Testis (tissue), 2 donors: ENCODE measurements at regions not wholly inside any gene's neighbourhood (a gene's known extent, or its start where the extent isn't known, plus 50 kb on each side); places are given as distances from the start of the nearest gene placed in this dataset.

Experiments
- DNase-seq: peaks from one replicate; pipeline ENCODE4 v3.0.0-alpha.2; 2019
- H3K27ac ChIP-seq, 2 donors: fragments of 200-600 bp; sonication (generic); one replicate each; pipeline ENCODE4 v1.5.1; 2019
- H3K27me3 ChIP-seq: fragments of 200-600 bp; sonication (generic); one replicate; pipeline ENCODE4 v1.5.1; 2019
- H3K36me3 ChIP-seq: fragments of 200-600 bp; sonication (generic); one replicate; pipeline ENCODE4 v1.5.1; 2017; ENCODE audit warnings: low read depth; ENCODE audit errors: missing control alignments
- H3K4me1 ChIP-seq: fragments of 200-600 bp; sonication (generic); one replicate; pipeline ENCODE4 v1.5.1; 2019
- H3K4me3 ChIP-seq, 2 donors: fragments of 200-600 bp; sonication (generic); one replicate each; pipeline ENCODE4 v1.5.1; 2017 to 2019
- H3K9me3 ChIP-seq: fragments of 200-600 bp; sonication (generic); one replicate; pipeline ENCODE4 v1.5.1; 2017
- POLR2A ChIP-seq: fragments of 450-650 bp; IDR thresholded peaks from one replicate; pipeline ENCODE4 v1.6.1; 2017; ENCODE audit warnings: antibody characterized with exemption, mild to moderate bottlenecking, moderate library complexity
- WGBS, 2 donors: methylation state at CpG; one replicate each; pipeline ENCODE4 v1.1.5; 2018; 5-methylcytosine and 5-hydroxymethylcytosine counted together
- intact Hi-C: fragments of 100-400 bp; cut with DNase I; formaldehyde crosslinking; loops from one replicate; pipeline ENCODE4 v1.15.1; 2023; ENCODE audit warnings: low total_unique reads
- TF ChIP-seq, protein P1 (sequence below), 3 experiments: fragments of 450-650 bp in 2 of 3; fragments of 200-600 bp in 1 of 3; sonication (generic) in 1 of 3; IDR thresholded peaks; one replicate each; pipeline ENCODE4 v1.5.1; 2016 to 2019; ENCODE audit warnings: antibody characterized with exemption in 3 of 3, mild to moderate bottlenecking in 2 of 3, moderate library complexity in 1 of 3

DNA sequence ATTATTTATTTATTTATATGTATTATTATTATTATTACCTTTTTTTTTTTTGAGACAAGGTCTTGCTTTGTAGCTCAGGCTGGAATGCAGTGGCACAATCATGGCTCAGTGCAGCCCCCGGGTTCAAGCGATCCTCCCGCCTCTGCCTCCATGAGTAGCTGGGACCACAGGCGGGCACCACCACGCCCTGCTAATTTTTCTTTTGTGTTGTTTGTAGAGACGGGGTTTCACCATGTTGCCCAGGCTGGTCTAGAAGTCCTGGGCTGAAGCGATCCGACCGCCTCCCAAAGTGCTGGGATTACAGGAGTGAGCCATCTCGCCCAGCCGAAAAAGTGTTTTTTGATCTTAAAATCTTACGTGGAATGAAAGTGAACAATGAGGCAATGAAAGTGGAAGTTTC, 79.4 kb upstream of the C1GALT1 start:
- no peaks in the 10 kb centered on the region for H3K9me3 ChIP-seq
- H3K4me3 ChIP-seq: no peak overlapping the region
- intact Hi-C loops: no loop called here
- H3K27me3 ChIP-seq: no peaks in the 10 kb centered on the region
- H3K4me1 ChIP-seq: peaks cover 6% of the 10 kb centered on the region
- no peak overlapping the region for H3K27ac ChIP-seq
- no peaks in the 10 kb centered on the region for H3K36me3 ChIP-seq
- WGBS, 2 donors: 49 to 64% methylated on average over 12 of the region's 12 CpGs
- TF ChIP-seq, protein P1, sequence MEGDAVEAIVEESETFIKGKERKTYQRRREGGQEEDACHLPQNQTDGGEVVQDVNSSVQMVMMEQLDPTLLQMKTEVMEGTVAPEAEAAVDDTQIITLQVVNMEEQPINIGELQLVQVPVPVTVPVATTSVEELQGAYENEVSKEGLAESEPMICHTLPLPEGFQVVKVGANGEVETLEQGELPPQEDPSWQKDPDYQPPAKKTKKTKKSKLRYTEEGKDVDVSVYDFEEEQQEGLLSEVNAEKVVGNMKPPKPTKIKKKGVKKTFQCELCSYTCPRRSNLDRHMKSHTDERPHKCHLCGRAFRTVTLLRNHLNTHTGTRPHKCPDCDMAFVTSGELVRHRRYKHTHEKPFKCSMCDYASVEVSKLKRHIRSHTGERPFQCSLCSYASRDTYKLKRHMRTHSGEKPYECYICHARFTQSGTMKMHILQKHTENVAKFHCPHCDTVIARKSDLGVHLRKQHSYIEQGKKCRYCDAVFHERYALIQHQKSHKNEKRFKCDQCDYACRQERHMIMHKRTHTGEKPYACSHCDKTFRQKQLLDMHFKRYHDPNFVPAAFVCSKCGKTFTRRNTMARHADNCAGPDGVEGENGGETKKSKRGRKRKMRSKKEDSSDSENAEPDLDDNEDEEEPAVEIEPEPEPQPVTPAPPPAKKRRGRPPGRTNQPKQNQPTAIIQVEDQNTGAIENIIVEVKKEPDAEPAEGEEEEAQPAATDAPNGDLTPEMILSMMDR (IDR thresholded peaks at IDR 0.05): no peak
- TF ChIP-seq POLR2A: no peak
- no peak for DNase-seq

DNA sequence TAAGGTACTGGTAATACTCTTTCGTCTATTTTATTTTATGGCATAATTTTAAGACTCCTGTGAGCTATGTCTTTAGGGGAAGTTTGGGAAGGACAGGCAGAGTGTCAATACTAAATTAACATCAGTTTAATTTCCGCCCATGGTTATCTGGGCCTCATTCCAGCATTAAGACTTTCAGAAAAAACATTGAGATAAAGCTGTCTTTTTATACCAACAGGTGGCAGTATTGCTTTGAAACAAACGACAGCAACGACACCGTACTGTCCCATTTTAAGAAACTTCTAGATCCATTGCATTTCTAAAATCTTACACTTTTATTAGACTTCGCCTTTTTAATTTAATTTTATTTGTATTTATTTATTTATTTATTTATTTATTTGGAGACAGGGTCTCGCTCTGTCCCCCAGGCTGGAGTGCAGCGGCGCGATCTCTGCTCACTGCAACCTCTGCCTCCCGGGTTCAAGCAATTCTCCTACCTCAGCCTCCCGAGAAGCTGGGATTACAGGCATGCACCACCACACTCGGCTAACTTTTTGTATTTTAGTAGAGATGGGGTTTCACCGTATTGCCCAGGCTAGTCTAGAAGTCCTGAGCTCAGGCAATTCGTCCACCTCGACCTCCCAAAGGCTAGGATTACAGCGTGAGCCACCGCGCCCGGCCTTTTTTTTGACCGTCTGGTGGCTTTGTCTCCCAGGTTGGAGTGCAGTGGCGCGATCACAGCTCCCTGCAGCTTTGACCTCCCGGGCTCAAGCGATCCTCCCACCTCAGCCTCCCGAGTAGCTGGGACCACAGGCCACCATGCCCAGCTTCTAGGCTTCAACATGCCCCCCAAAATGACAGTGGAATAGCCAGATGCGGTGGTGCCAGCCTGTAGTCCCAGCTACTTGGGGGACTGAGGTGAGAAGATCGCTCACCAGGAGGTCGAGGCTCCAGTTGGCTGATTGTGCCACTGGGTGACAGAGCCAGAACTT, 78.7 kb upstream of the C1GALT1 start:
- DNase-seq: no peak
- H3K27ac ChIP-seq: no peak overlapping the region
- no peaks in the 10 kb centered on the region for H3K27me3 ChIP-seq
- WGBS, 2 donors: 48 to 60% methylated on average over 24 to 29 of the region's 29 CpGs
- TF ChIP-seq, protein P1 (IDR thresholded peaks at IDR 0.05): peak; percentile 47 to 71 (median 57)
- TF ChIP-seq POLR2A: no peak
- intact Hi-C loops: no loop called here
- H3K4me3 ChIP-seq: peak overlapping the region in 1 of 2 donors; percentile 22
- no peaks in the 10 kb centered on the region for H3K9me3 ChIP-seq
- peaks cover 6% of the 10 kb centered on the region for H3K4me1 ChIP-seq
- H3K36me3 ChIP-seq: no peaks in the 10 kb centered on the region

DNA sequence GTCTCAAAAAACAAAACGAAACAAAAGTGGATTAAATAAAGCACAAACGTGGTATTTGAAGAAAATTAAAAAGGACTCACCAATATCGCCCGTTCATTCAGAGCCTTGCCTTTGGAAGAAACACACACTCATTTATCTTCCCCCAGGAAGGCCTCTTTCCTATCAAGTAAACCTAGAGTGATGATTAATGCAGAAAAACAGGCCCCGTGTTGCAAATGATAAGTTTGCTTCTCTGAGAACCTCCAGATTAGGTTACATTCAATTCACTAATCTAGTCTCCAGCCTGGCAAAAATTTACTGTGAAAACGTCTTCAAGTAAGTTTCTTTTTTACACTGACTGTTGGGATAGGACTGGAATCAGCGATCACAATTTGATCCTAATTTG, 78.0 kb upstream of the C1GALT1 start:
- DNase-seq: no peak
- WGBS, 2 donors: 54 to 60% methylated on average over 7 of the region's 7 CpGs
- H3K36me3 ChIP-seq: no peaks in the 10 kb centered on the region
- intact Hi-C loops: no loop called here
- peaks cover 6% of the 10 kb centered on the region for H3K4me1 ChIP-seq
- peak overlapping the region in 1 of 2 donors; percentile 22 for H3K4me3 ChIP-seq
- no peaks in the 10 kb centered on the region for H3K9me3 ChIP-seq
- no peak overlapping the region for H3K27ac ChIP-seq
- H3K27me3 ChIP-seq: no peaks in the 10 kb centered on the region
- no peak for TF ChIP-seq POLR2A
- TF ChIP-seq, protein P1 (IDR thresholded peaks at IDR 0.05): no peak

DNA sequence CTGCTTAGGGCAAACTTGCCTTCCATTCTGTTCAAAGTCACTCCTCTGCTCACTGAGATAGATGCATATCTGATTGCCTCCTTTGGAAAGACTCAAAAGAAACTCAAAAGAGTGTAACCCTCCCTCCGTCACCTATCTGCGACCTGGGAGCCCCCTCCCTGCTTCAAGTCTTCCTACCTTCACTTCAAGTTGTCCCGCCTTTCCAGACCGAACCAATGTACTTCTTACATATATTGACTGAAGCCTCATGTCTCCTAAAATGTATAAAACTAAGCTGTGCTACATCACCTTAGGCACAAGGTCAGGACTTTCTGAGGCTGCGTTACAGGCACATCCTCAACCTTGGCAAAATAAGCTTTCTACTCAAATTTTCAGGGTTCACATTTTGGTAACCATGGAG, 77.4 kb upstream of the C1GALT1 start:
- DNase-seq: no peak
- Histone ChIP-seq H3K36me3 (no peaks in the 10 kb centered on the region), H3K27me3 (no peaks in the 10 kb centered on the region), H3K9me3 (no peaks in the 10 kb centered on the region), H3K27ac (no peak overlapping the region), H3K4me1 (peaks cover under 1% of the 10 kb centered on the region), H3K4me3 (no peak overlapping the region)
- TF ChIP-seq, protein P1 (IDR thresholded peaks at IDR 0.05): no peak
- no peak for TF ChIP-seq POLR2A
- intact Hi-C loops: no loop called here
- 85 to 93% methylated on average over 5 of the region's 5 CpGs for WGBS, 2 donors
